NOMO-1 treated with dmso at 0.1 percent for 144 hours (cell line): ENCODE measurements at regions not wholly inside any gene's neighbourhood (a gene's known extent, or its start where the extent isn't known, plus 50 kb on each side); places are given as distances from the start of the nearest gene placed in this dataset.
"Not testable (repeated sequence)": the region's sequence is repeated elsewhere in the genome, so short reads cannot be mapped to it uniquely, and the experiment has no call there.

Experiments used
- DNase-seq: peaks from one replicate; lab custom pipeline; 2025; ENCODE audit not compliant: unreplicated experiment; lab: John Stamatoyannopoulos, UW

DNA sequence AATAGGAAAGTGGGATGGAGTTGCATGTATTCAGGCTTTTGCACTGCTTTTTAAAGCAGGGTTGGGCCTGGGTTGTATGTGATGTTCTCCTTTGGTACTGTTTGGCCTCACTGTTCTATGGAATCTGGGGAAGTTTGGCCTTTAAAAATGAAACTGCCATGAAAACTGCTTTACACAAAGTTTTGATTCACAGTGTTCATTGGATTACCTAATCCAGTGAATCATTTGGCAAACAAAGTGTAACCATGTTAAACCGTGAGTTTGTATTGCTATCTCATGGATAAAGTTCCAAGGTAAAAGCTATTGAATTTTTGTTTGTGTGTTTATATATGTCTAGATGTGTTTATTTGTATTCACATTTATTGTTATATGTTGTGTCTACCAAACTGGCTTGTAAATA is 1658.6 kb downstream of the OLFM4 start:
- no peak for DNase-seq

GRCh38 chr13:54699831-54700230 is 1671.2 kb downstream of the OLFM4 start:
- no peak for DNase-seq

- DNase-seq, result no peak
Measured at GRCh38 chr13:54705738-54706137, 1677.1 kb downstream of the OLFM4 start.

DNA sequence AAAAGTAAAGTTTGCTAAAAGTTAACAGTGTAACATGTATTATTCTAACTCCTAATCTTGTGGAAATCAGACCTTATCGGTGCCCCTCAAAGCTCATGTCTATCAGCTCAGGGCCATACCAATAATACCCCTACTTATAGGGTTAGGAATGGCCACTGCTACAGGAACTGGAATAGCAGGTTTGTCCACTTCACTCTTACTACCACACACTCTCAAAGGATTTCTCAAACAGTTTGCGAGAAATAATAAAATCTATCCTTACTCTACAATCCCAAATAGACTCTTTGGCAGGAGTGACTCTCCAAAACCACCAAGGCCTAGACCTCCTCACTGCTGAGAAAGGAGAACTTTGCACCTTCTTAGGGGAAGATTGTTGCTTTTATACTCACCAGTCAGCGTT is 1677.7 kb downstream of the OLFM4 start:
- no peak for DNase-seq

DNA sequence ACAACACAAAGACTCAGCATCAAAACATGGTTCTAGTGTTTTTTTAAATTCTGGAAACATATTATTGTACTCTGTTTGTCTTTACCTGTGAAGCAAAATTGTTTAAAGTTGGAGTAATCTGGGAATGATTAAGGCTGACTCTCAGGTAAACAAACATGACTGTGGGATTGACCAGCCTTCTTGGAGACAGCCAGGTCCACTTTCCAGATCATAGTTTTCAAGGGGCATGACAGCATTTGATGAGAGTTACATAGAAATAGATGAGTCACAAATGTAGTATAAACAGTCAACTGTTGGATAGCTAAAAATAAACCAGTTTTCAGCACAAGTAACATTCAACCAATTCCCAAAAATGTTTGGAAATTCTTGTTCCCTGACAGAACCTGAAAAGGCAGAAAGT is 1680.9 kb downstream of the OLFM4 start:
- DNase-seq, result no peak

DNA sequence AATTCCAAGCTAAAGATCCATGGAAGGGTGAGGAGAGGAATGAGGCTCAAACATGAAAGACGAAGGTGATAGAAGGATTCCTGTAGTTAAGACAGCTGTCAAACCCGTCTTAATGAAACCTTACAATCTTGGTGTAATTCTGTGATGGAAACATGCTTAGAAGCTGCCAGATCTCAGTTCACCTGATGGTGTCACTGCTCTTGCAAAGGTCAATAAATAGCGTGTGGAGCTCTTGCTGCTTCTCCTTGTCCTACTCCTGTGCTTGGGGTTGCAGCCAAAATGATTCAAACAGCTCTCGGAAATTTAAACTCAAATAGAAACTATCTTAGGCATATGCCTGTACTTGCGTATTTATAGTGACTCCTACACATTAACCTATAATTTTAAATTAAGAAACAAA is 1705.0 kb downstream of the OLFM4 start:
- peak; percentile 47 for DNase-seq

DNA sequence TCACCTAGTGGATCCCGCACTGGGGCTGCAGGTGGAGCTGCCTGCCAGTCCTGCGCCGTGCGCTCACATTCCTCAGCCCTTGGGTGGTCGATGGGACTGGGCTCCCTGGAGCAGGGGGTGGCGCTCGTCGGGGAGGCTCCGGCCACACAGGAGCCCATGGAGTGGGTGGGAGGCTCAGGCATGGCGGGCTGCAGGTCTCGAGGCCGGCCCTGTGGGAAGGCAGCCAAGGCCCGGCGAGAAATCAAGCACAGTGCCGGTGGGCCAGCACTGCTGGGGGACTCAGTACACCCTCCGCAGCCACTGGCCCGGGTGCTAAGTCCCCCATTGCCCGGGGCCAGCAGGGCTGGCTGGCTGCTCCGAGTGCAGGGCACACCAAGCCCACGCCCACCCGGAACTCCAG is 1708.6 kb downstream of the OLFM4 start:
- DNase-seq, result not testable (repeated sequence)

DNA sequence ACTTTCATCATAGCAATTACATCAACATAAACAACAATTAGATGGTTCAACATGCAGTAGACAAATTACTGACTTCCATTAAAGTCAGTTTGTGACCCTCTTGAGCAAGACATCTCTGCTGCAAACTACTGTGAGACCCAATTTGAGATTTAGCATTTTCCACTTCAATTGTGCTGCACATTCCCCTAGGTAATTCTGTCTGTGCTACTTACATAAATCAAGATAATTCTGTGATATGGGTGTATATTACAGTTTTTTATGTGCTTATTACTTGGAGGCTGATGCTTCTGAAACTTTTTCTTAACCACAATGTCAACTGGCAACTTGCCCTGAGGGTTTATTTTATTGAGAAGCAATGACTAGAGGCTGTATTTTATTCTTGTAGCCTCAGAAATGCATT is 1714.4 kb downstream of the OLFM4 start:
- no peak for DNase-seq

DNA sequence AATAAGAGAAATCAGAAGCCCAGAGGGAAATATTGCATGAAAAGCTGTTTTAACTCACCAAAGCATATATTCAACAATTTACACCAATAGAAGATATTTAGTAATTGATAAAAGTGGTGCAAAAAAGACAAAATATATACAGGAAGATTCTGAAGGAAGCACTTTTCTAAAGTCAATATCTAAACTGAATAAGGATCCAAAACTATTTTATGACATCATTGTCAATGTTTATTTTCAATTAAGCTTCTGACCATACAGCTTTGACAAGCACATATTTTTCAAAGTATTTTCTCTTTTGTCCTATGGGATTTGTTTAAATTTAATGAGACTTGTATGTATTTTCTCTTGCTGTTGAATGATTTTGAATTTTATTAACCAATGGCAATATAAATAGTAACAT is 1716.1 kb downstream of the OLFM4 start:
- no peak for DNase-seq

- no peak for DNase-seq
Measured at GRCh38 chr13:54750521-54750920, 1721.9 kb downstream of the OLFM4 start.

DNA sequence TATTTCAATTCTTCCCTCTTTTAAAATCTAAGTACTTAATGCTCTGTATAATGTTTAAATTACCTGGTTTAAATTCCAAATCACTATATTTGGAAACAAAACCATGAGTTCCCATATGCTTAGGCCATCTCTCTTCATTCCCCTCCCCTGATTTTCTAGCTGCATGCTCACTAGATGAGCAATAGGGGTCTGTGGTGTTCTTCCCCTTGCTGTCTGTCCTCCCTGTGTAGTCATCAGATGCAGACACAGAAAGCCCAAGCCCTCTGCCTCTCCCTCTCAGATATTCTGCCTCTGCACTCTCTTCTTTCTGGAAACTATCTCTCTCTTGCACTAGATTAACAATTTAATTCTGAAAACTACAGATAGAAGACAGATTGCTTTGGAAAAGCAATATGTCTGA is 1730.2 kb downstream of the OLFM4 start:
- DNase-seq, result no peak

DNA sequence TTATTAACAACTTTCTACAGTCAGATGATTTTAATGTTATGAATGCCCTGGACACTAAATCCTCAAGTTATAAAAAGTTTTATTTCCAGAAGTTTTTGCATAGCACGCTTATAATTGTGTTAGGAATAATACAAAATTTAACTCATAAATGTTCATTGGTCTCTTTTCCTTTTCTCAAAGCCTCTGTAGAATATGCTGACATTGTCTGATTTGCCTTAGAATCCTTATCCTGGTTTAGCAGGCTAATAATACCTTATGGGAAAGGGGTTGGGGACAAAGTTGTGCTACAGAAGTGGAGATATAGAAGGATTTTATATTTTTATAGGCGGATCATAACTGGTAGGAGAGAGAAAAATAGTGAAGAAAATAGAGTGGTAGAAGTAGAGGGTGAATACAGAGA is 1739.6 kb downstream of the OLFM4 start:
- no peak for DNase-seq

GRCh38 chr13:54775501-54776191 is 1747.0 kb downstream of the OLFM4 start:
- DNase-seq, result no peak

DNA sequence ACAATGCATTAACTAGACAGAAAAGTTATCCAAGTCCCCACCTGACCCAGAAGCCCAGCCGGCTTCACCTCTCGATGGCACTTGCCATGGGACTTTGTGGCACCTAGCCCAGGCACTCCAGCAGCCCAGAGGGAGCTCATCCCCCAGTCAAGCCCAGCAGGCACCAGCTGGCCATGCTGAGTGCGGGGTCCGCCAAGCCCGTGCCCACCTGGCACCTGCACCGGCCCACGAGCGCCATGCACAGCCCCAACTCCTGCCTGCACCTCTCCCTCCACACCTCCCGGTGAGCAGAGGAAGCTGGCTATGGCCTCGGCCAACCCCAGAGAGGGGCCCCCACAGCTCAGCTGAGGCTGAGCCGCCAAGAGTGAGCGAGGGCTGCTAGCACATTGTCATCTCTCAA is 1759.1 kb downstream of the OLFM4 start:
- no peak for DNase-seq

- no peak for DNase-seq
Measured at GRCh38 chr13:54799621-54800226, 1771.1 kb downstream of the OLFM4 start.

- DNase-seq, result no peak
Measured at GRCh38 chr13:54802226-54802625, 1773.6 kb downstream of the OLFM4 start.

DNA sequence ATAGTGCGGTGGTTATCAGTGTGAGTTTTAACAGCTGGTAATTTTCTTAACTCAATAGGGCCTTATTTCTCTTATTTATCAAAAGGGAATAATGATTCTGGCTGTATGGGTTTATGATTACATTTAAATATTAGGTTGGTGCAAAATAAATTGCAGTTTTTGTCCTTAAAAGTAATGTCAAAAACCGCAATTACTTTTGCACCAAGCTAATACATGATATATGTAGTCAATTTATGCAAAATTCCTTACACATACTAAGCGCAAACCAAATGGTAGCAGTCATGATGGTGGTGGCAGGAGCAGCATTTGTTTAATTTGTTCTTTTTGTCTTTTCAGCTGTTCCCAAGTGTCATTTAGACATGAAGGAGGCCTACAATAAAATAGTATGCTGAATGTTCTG is 1777.1 kb downstream of the OLFM4 start:
- DNase-seq, result no peak

- not testable (repeated sequence) for DNase-seq
Measured at GRCh38 chr13:54821938-54822470, 1793.4 kb downstream of the OLFM4 start.

- DNase-seq, result not testable (repeated sequence)
Measured at GRCh38 chr13:54829391-54830068, 1800.9 kb downstream of the OLFM4 start.

DNA sequence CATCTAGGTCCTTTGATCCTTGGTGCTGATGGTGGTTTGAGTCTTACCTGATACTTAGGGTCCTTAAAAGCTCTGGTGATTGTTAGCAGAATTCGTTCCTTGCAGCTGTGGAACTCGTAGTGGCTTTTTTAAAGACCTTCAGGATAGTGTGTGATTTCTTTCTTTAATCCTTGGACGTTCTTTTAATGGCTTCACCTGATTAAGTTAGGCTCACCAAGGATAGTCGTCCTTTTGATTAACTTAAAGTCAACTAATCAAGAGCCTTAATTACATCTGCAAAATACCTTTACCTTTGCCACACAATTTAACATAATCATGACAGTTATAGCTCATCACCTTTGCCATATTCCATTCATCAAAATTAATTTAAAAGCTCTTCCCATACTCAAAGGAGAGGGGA is 1807.7 kb downstream of the OLFM4 start:
- DNase-seq, result no peak

DNA sequence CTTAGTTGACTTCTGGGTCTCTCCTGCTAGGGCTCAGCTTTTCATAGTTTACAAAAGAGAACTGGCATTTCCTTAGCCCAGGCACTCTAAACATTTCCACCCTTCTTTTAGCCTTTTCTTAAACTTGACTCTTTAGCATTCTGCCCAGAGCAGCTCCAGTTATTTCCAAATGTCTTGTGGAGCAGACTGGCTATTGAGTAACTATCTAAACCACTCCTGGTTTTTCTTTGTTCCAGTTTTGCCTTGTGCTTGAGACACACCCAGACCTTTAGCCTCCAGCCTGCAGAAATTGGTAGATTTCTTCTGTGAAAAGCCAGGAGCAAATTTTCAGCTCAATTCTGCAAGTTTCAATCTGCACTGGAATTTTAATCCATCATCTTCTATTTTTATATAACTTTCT is 1813.1 kb downstream of the OLFM4 start:
- DNase-seq, result no peak

GRCh38 chr13:54845351-54845965 is 1816.8 kb downstream of the OLFM4 start:
- DNase-seq, result no peak
